NCI-H748 (cell line): ENCODE measurements at regions not wholly inside any gene's neighbourhood (a gene's known extent, or its start where the extent isn't known, plus 50 kb on each side); places are given as distances from the start of the nearest gene placed in this dataset.

Source experiments
- DNase-seq: peaks from one replicate; lab custom pipeline; 2025; ENCODE audit not compliant: unreplicated experiment; lab: John Stamatoyannopoulos, UW

GRCh38 chr11:107151158-107151557 lies 132.9 kb upstream of the GUCY1A2 start:
- no peak for DNase-seq

- DNase-seq = no peak
Measured at GRCh38 chr11:107140983-107141382, 122.7 kb upstream of the GUCY1A2 start.

- peak; percentile 28 for DNase-seq
Measured at GRCh38 chr11:107139396-107139795, 121.1 kb upstream of the GUCY1A2 start.

- DNase-seq = no peak
Measured at GRCh38 chr11:107136892-107137291, 118.6 kb upstream of the GUCY1A2 start.

- no peak for DNase-seq
Measured at GRCh38 chr11:107131756-107132155, 113.5 kb upstream of the GUCY1A2 start.

- DNase-seq = no peak
Measured at GRCh38 chr11:107123022-107123421, 104.7 kb upstream of the GUCY1A2 start.

GRCh38 chr11:107118025-107118720 lies 99.9 kb upstream of the GUCY1A2 start:
- DNase-seq = no peak

GRCh38 chr11:107116358-107116757 lies 98.1 kb upstream of the GUCY1A2 start:
- no peak for DNase-seq

- peak; percentile 44 for DNase-seq
Measured at GRCh38 chr11:107102692-107103477, 84.6 kb upstream of the GUCY1A2 start.

- DNase-seq = no peak
Measured at GRCh38 chr11:107092667-107093066, 74.4 kb upstream of the GUCY1A2 start.

GRCh38 chr11:107078375-107078774 lies 60.1 kb upstream of the GUCY1A2 start:
- DNase-seq = no peak

- DNase-seq = no peak
Measured at GRCh38 chr11:107076832-107077231, 58.6 kb upstream of the GUCY1A2 start.

GRCh38 chr11:107071129-107071528 lies 52.9 kb upstream of the GUCY1A2 start:
- DNase-seq = no peak
